ENCODE measurements at regions not wholly inside any gene's neighbourhood (a gene's known extent, or its start where the extent isn't known, plus 50 kb on each side); places are given as distances from the start of the nearest gene placed in this dataset.

DNA sequence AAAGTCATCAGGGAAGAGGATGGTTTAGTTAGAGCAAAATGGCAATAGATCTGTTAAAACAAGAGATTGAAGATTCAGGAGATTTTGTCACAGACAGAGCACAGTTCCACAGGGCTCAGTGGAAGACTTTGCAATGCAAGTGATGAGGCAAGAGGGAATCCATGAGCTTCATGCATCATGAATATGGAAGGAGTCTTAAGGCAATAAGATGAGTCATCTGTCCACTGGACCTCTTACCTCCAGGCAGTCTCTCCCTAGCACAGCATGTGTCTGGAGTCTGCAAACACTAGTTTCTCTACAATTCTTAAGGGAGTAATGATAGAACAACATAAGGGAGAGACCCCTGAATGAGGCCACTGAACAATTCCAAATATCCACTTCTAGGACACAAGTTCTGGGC, 245.7 kb downstream of the NXPE2 start (continued):
- TF ChIP-seq, protein P1, sequence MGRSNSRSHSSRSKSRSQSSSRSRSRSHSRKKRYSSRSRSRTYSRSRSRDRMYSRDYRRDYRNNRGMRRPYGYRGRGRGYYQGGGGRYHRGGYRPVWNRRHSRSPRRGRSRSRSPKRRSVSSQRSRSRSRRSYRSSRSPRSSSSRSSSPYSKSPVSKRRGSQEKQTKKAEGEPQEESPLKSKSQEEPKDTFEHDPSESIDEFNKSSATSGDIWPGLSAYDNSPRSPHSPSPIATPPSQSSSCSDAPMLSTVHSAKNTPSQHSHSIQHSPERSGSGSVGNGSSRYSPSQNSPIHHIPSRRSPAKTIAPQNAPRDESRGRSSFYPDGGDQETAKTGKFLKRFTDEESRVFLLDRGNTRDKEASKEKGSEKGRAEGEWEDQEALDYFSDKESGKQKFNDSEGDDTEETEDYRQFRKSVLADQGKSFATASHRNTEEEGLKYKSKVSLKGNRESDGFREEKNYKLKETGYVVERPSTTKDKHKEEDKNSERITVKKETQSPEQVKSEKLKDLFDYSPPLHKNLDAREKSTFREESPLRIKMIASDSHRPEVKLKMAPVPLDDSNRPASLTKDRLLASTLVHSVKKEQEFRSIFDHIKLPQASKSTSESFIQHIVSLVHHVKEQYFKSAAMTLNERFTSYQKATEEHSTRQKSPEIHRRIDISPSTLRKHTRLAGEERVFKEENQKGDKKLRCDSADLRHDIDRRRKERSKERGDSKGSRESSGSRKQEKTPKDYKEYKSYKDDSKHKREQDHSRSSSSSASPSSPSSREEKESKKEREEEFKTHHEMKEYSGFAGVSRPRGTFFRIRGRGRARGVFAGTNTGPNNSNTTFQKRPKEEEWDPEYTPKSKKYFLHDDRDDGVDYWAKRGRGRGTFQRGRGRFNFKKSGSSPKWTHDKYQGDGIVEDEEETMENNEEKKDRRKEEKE (IDR thresholded peaks at IDR 0.05), result no peak
- TF ChIP-seq RBBP5 (conservative IDR thresholded peaks at IDR 0.05) (no peak), IRF3 (IDR thresholded peaks at IDR 0.05) (no peak)
- TF ChIP-seq, protein P2, sequence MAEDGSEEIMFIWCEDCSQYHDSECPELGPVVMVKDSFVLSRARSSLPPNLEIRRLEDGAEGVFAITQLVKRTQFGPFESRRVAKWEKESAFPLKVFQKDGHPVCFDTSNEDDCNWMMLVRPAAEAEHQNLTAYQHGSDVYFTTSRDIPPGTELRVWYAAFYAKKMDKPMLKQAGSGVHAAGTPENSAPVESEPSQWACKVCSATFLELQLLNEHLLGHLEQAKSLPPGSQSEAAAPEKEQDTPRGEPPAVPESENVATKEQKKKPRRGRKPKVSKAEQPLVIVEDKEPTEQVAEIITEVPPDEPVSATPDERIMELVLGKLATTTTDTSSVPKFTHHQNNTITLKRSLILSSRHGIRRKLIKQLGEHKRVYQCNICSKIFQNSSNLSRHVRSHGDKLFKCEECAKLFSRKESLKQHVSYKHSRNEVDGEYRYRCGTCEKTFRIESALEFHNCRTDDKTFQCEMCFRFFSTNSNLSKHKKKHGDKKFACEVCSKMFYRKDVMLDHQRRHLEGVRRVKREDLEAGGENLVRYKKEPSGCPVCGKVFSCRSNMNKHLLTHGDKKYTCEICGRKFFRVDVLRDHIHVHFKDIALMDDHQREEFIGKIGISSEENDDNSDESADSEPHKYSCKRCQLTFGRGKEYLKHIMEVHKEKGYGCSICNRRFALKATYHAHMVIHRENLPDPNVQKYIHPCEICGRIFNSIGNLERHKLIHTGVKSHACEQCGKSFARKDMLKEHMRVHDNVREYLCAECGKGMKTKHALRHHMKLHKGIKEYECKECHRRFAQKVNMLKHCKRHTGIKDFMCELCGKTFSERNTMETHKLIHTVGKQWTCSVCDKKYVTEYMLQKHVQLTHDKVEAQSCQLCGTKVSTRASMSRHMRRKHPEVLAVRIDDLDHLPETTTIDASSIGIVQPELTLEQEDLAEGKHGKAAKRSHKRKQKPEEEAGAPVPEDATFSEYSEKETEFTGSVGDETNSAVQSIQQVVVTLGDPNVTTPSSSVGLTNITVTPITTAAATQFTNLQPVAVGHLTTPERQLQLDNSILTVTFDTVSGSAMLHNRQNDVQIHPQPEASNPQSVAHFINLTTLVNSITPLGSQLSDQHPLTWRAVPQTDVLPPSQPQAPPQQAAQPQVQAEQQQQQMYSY (CRISPR knock-in tag; IDR thresholded peaks at IDR 0.05), result no peak
- TF ChIP-seq, protein P3, sequence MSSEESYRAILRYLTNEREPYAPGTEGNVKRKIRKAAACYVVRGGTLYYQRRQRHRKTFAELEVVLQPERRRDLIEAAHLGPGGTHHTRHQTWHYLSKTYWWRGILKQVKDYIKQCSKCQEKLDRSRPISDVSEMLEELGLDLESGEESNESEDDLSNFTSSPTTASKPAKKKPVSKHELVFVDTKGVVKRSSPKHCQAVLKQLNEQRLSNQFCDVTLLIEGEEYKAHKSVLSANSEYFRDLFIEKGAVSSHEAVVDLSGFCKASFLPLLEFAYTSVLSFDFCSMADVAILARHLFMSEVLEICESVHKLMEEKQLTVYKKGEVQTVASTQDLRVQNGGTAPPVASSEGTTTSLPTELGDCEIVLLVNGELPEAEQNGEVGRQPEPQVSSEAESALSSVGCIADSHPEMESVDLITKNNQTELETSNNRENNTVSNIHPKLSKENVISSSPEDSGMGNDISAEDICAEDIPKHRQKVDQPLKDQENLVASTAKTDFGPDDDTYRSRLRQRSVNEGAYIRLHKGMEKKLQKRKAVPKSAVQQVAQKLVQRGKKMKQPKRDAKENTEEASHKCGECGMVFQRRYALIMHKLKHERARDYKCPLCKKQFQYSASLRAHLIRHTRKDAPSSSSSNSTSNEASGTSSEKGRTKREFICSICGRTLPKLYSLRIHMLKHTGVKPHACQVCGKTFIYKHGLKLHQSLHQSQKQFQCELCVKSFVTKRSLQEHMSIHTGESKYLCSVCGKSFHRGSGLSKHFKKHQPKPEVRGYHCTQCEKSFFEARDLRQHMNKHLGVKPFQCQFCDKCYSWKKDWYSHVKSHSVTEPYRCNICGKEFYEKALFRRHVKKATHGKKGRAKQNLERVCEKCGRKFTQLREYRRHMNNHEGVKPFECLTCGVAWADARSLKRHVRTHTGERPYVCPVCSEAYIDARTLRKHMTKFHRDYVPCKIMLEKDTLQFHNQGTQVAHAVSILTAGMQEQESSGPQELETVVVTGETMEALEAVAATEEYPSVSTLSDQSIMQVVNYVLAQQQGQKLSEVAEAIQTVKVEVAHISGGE (CRISPR knock-in tag; IDR thresholded peaks at IDR 0.05), result no peak

All from GM12878 (cell line).